ENCODE measurements at regions not wholly inside any gene's neighbourhood (a gene's known extent, or its start where the extent isn't known, plus 50 kb on each side); places are given as distances from the start of the nearest gene placed in this dataset.

DNA sequence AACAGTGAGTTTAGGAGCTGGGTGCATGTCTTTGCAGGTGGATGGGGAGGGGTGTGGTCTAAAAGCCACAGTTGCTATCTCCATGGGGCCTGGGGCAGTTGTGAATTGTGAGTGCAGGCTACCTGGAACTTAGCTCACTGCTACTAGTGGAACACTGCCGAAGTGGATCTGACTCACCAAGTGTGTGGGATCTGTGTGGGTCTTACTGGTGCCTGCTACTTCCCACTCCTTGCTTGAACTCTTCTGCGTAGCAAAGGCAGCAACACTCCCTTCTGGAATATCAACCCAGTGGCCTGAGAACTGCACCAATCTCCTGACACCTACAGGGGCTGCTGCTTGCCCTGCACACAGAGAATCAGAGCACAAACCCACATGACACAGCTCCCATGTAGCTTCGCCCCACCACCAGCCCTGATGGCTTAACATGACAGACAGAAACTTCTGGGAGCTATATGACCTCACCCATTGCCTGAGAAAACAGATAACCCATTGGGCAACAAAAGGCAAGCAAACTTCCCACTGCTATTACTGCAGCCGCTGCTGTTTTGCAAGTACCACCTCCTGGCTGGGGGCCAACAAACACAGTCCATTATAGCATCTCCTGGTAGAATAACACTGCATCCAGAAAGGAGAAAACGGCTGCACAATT lies 455.1 kb upstream of the DDX18 start:
- Histone ChIP-seq H3K4me1 (ENCODE audit: control insufficient read depth in 1 of 2, insufficient read depth in 2 of 2, low read length in 2 of 2) (no peaks in the 10 kb centered on the region), H4K20me1 (ENCODE audit: insufficient read depth) (no peaks in the 10 kb centered on the region), H2AFZ (ENCODE audit: low read depth, low read length, poor library complexity, severe bottlenecking) (no peak overlapping the region), H3K4me2 (ENCODE audit: low read length) (no peak overlapping the region), H3K27ac (ENCODE audit: low read depth, low read length) (no peak overlapping the region), H3K4me3 (replicated peaks in 1 of 2; ENCODE audit: low read depth in 1 of 2, low read length in 2 of 2) (no peak overlapping the region), H3K79me2 (ENCODE audit: insufficient read depth, low read length) (no peaks in the 10 kb centered on the region), H3K27me3 (ENCODE audit: insufficient read depth, low read length) (no peaks in the 10 kb centered on the region), H3K9ac (ENCODE audit: low read length) (no peak overlapping the region), H3K9me3 (ENCODE audit: control insufficient read depth in 1 of 2, insufficient read depth in 1 of 2, low read depth in 1 of 2, low read length in 2 of 2) (peaks cover 5 to 32% of the 10 kb centered on the region in 2 experiments; a peak in 2 of 4 replicates), H3K9me2 (ENCODE audit: insufficient read depth) (no peaks in the 10 kb centered on the region), H3K36me3 (ENCODE audit: control insufficient read depth in 1 of 2, insufficient read depth in 2 of 2, low read length in 2 of 2) (no peaks in the 10 kb centered on the region)
- ChIA-PET CTCF (no interaction called here), RAD21 (ENCODE audit: low non-redundant PET in 1 of 2, low total read pairs in 2 of 2, uncharacterized antibody in 2 of 2, unreplicated experiment in 2 of 2) (no interaction called here), POLR2A (no interaction called here)
- DNase-seq (ENCODE audit: low read depth, low spot score) (no peak), ATAC-seq (no peak)
- intact Hi-C loops (cut with micrococcal nuclease) = no loop called here
- TF ChIP-seq, protein P1, sequence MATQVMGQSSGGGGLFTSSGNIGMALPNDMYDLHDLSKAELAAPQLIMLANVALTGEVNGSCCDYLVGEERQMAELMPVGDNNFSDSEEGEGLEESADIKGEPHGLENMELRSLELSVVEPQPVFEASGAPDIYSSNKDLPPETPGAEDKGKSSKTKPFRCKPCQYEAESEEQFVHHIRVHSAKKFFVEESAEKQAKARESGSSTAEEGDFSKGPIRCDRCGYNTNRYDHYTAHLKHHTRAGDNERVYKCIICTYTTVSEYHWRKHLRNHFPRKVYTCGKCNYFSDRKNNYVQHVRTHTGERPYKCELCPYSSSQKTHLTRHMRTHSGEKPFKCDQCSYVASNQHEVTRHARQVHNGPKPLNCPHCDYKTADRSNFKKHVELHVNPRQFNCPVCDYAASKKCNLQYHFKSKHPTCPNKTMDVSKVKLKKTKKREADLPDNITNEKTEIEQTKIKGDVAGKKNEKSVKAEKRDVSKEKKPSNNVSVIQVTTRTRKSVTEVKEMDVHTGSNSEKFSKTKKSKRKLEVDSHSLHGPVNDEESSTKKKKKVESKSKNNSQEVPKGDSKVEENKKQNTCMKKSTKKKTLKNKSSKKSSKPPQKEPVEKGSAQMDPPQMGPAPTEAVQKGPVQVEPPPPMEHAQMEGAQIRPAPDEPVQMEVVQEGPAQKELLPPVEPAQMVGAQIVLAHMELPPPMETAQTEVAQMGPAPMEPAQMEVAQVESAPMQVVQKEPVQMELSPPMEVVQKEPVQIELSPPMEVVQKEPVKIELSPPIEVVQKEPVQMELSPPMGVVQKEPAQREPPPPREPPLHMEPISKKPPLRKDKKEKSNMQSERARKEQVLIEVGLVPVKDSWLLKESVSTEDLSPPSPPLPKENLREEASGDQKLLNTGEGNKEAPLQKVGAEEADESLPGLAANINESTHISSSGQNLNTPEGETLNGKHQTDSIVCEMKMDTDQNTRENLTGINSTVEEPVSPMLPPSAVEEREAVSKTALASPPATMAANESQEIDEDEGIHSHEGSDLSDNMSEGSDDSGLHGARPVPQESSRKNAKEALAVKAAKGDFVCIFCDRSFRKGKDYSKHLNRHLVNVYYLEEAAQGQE (IDR thresholded peaks at IDR 0.05; ENCODE audit: low read depth) = no peak
- TF ChIP-seq, protein P2, sequence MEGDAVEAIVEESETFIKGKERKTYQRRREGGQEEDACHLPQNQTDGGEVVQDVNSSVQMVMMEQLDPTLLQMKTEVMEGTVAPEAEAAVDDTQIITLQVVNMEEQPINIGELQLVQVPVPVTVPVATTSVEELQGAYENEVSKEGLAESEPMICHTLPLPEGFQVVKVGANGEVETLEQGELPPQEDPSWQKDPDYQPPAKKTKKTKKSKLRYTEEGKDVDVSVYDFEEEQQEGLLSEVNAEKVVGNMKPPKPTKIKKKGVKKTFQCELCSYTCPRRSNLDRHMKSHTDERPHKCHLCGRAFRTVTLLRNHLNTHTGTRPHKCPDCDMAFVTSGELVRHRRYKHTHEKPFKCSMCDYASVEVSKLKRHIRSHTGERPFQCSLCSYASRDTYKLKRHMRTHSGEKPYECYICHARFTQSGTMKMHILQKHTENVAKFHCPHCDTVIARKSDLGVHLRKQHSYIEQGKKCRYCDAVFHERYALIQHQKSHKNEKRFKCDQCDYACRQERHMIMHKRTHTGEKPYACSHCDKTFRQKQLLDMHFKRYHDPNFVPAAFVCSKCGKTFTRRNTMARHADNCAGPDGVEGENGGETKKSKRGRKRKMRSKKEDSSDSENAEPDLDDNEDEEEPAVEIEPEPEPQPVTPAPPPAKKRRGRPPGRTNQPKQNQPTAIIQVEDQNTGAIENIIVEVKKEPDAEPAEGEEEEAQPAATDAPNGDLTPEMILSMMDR (IDR thresholded peaks at IDR 0.05 in 2 of 3, conservative IDR thresholded peaks at IDR 0.05 in 1 of 3; ENCODE audit: borderline replicate concordance in 1 of 3, insufficient read depth in 1 of 3, low read depth in 2 of 3, low read length in 2 of 3) = no peak
- TF ChIP-seq POLR2A (IDR thresholded peaks at IDR 0.05; ENCODE audit: borderline replicate concordance, extremely low read depth, insufficient read depth, insufficient read length) = no peak
- BruUV-seq (replicated peaks) = no TSS peak
